ENCODE measurements at regions not wholly inside any gene's neighbourhood (a gene's known extent, or its start where the extent isn't known, plus 50 kb on each side); places are given as distances from the start of the nearest gene placed in this dataset.

DNA sequence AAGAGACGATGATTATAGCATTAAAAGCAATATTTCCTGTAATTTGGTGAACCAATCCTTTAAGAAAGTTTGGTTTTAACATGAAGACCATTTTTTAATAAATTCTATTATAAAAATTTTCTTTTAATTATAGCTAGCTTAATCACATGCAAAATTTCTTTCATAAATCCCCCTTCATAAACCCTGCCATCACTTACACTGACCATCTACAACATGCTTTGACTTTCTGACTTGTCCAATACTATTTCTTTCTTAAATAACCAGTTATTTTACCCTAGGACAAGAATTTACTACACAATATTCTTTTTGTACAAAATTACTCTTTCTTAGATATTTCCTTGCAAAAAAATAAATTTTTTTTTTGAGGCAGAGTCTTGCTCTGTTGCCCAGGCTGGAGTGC lies 1334.8 kb downstream of the CDH11 start:
- Mint-ChIP-seq H3K4me1 (ENCODE audit: low read depth) (no peaks in the 10 kb centered on the region), H3K9me3 (peaks cover 28% of the 10 kb centered on the region), H3K27me3 (no peaks in the 10 kb centered on the region), H3K36me3 (ENCODE audit: low read depth) (peaks cover 6% of the 10 kb centered on the region), H3K4me3 (no peak overlapping the region), H3K27ac (no peak overlapping the region)
- Histone ChIP-seq H3K4me1 (ENCODE audit: insufficient read depth, low read length) (no peaks in the 10 kb centered on the region), H3K4me3 (ENCODE audit: low read length) (no peak overlapping the region), H3K27ac (ENCODE audit: low read depth in 1 of 2, low read length in 2 of 2) (no peak overlapping the region), H3K9me3 (ENCODE audit: control insufficient read depth in 1 of 2, insufficient read depth in 1 of 2, low read length in 2 of 2) (peaks cover 4 to 5% of the 10 kb centered on the region in 2 experiments), H3K27me3 (ENCODE audit: control insufficient read depth in 1 of 2, insufficient read depth in 2 of 2, low read length in 2 of 2) (no peaks in the 10 kb centered on the region), H3K36me3 (ENCODE audit: insufficient read depth, low read length) (no peaks in the 10 kb centered on the region)
- intact Hi-C loops (cut with DNase I, micrococcal nuclease): no loop called here
- ATAC-seq (ENCODE audit: poor library complexity) (no peak), DNase-seq (no peak)
- ChIA-PET CTCF (no interaction called here), POLR2A (no interaction called here)
- no peak for TF ChIP-seq CTCF (IDR thresholded peaks at IDR 0.05)

DNA sequence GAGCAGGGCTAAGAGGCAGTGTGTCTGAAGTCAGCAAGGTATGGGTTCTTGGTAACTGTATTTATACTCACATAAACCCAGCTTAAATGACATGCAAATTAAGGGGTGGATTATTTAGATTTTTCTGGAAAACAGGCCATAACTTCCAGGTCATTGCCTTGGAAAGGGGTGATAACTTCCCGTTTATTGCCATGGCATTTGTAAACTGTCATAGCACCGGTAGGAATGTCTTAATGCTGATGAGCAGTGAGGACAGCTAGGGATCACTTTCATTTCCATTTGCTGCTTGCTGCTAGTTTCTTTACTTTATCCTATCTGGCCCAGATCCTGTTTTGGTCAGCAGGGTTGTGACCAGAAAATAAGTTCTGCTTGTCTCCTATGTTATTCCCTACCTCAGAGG lies 1336.7 kb downstream of the CDH11 start:
- intact Hi-C loops (cut with DNase I, micrococcal nuclease): no loop called here
- Mint-ChIP-seq H3K36me3 (ENCODE audit: low read depth) (peaks cover 6% of the 10 kb centered on the region), H3K9me3 (peaks cover 30% of the 10 kb centered on the region), H3K4me3 (no peak overlapping the region), H3K27me3 (no peaks in the 10 kb centered on the region), H3K27ac (no peak overlapping the region), H3K4me1 (ENCODE audit: low read depth) (no peaks in the 10 kb centered on the region)
- no peak overlapping the region for H3K4me3 ChIP-seq (ENCODE audit: low read length)
- H3K27me3 ChIP-seq (ENCODE audit: control insufficient read depth in 1 of 2, insufficient read depth in 2 of 2, low read length in 2 of 2): no peaks in the 10 kb centered on the region
- no peak overlapping the region for H3K27ac ChIP-seq (ENCODE audit: low read depth in 1 of 2, low read length in 2 of 2)
- H3K4me1 ChIP-seq (ENCODE audit: insufficient read depth, low read length): no peaks in the 10 kb centered on the region
- POLR2A ChIA-PET: no interaction called here
- no peak for TF ChIP-seq CTCF (IDR thresholded peaks at IDR 0.05)
- CTCF ChIA-PET: no interaction called here
- H3K9me3 ChIP-seq (ENCODE audit: control insufficient read depth in 1 of 2, insufficient read depth in 1 of 2, low read length in 2 of 2): peaks cover 4 to 5% of the 10 kb centered on the region in 2 experiments
- ATAC-seq (ENCODE audit: poor library complexity) (no peak), DNase-seq (no peak)
- no peaks in the 10 kb centered on the region for H3K36me3 ChIP-seq (ENCODE audit: insufficient read depth, low read length)

DNA sequence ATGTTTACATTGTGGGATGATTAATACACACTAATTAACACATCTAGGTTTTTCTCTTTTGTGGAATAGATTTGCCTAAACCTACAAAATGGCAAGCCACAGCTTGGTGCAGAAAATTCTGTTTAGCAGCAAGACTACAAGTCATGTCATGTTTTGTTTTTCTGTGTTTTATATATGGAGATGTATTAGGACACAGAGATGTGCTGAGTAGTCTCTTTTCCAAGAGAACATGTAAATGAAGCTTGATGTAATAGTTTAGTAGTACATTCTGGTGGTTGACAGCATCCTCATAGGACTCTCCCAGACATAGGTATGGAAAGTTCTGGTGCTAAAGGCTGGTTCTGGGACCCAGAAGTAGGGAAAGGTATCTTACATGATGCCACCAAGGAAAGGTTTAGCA lies 1345.4 kb downstream of the CDH11 start:
- TF ChIP-seq CTCF (IDR thresholded peaks at IDR 0.05): no peak
- Histone ChIP-seq H3K4me3 (ENCODE audit: low read length) (no peak overlapping the region), H3K9me3 (ENCODE audit: control insufficient read depth in 1 of 2, insufficient read depth in 1 of 2, low read length in 2 of 2) (peaks cover 4 to 8% of the 10 kb centered on the region in 2 experiments), H3K27me3 (ENCODE audit: control insufficient read depth in 1 of 2, insufficient read depth in 2 of 2, low read length in 2 of 2) (no peaks in the 10 kb centered on the region), H3K27ac (ENCODE audit: low read depth in 1 of 2, low read length in 2 of 2) (no peak overlapping the region), H3K36me3 (ENCODE audit: insufficient read depth, low read length) (no peaks in the 10 kb centered on the region), H3K4me1 (ENCODE audit: insufficient read depth, low read length) (no peaks in the 10 kb centered on the region)
- H3K4me1 Mint-ChIP-seq (ENCODE audit: low read depth): no peaks in the 10 kb centered on the region
- DNase-seq (no peak), ATAC-seq (ENCODE audit: poor library complexity) (no peak)
- CTCF ChIA-PET: no interaction called here
- POLR2A ChIA-PET: no interaction called here
- H3K9me3 Mint-ChIP-seq: peaks cover 6% of the 10 kb centered on the region
- H3K4me3 Mint-ChIP-seq: no peak overlapping the region
- H3K27me3 Mint-ChIP-seq: no peaks in the 10 kb centered on the region
- no peak overlapping the region for H3K27ac Mint-ChIP-seq
- intact Hi-C loops (cut with DNase I, micrococcal nuclease): no loop called here
- H3K36me3 Mint-ChIP-seq (ENCODE audit: low read depth): no peaks in the 10 kb centered on the region

All from CD4-positive, alpha-beta T cell (primary cell).